ENCODE measurements at regions not wholly inside any gene's neighbourhood (a gene's known extent, or its start where the extent isn't known, plus 50 kb on each side); places are given as distances from the start of the nearest gene placed in this dataset.
A peak's percentile ranks its signal among the peaks of the same experiment; 100 is the strongest.

DNA sequence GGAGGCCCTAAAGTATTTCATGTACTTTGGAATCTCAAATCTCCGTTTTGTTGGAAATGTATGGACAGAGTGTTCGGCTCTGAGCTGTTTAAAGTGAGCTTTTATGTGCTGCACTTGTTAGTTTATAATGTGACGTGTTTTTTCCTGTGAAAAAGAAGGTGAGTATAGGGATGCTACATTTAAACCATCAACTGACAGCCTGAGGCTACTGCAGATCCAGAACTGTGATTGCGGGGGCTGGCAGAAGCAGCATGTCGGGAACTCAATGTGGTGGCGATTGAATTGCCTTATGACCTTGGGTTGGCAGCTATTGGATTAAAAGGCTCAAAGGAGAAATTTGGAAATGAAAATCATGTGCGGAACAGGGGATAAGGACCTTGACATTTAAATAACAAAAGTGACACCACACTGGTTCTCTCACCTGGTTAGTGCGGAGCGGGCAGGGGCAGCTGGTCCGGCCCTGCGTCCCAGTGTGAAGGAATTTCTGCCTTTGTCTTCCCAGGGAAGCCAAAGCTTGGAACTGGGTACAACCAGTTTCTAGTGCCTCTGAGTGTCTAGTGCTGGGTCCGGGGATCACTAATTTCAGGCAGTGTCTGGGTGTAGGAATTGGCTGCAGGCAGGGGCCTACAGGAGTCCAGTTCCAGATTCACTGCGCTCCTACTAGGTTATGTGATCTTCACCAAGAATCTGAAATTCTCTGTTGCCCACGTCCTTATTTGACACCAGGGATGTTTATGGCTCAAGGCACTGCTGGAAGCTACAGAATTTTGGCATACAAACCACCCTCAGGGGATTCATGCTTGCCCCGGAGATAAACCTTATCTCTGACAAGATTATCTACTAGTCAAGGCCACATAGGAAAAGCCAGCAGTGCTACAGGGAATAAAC is 120.7 kb upstream of the ERCC6L2 start:
- H3K9me3 ChIP-seq, result no peaks in the 10 kb centered on the region
- DNase-seq, result no peak
- peak overlapping the region; percentile 45 to 73 for H3K27ac ChIP-seq

DNA sequence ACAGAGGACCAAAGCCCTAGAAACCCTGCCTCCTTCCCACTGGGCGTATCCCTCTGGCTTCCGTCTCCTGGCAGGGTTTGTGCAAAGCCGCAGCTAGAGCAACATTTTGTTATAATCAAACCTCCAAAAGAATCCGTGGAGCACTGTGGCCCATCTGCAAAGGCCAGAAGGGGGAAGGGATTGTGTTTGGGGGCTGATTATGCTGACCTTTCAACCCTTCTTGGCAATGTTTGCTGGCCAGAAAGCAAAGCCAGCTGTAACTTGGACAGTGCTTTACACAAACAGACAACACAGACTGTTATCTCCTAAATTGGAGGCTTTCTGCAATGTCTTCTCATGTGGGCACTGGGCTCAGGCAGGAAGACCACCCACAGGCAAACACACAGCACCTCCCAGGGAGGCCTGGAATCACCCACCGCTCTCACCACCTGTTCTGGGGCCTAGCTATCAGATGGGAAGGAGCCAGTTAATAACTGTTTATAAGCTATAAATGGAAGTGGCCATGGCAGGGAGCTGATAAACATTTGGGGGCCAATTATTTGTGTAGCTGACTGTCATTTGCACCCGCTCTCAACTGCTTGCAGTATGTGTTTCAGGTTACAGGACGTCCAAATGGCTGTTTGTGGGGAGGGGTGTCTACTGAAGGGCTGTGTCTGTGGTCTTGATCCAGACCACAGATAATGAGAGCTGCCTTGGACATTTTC is 121.6 kb upstream of the ERCC6L2 start:
- Histone ChIP-seq H3K36me3 (no peaks in the 10 kb centered on the region), H3K4me3 (no peak overlapping the region), H3K4me1 (peaks cover 0 to 61% (median 43%) of the 10 kb centered on the region in 4 donors), H3K9me3 (no peaks in the 10 kb centered on the region), H3K27ac (peak overlapping the region; percentile 44 to 73), H3K27me3 (no peaks in the 10 kb centered on the region)
- intact Hi-C loops (cut with DNase I; ENCODE audit: low total_unique reads), result no loop called here
- TF ChIP-seq, protein P1, sequence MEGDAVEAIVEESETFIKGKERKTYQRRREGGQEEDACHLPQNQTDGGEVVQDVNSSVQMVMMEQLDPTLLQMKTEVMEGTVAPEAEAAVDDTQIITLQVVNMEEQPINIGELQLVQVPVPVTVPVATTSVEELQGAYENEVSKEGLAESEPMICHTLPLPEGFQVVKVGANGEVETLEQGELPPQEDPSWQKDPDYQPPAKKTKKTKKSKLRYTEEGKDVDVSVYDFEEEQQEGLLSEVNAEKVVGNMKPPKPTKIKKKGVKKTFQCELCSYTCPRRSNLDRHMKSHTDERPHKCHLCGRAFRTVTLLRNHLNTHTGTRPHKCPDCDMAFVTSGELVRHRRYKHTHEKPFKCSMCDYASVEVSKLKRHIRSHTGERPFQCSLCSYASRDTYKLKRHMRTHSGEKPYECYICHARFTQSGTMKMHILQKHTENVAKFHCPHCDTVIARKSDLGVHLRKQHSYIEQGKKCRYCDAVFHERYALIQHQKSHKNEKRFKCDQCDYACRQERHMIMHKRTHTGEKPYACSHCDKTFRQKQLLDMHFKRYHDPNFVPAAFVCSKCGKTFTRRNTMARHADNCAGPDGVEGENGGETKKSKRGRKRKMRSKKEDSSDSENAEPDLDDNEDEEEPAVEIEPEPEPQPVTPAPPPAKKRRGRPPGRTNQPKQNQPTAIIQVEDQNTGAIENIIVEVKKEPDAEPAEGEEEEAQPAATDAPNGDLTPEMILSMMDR (IDR thresholded peaks at IDR 0.05), result no peak
- DNase-seq, result peak in 1 of 2 donors; percentile 69

More for the DNA sequence above, 120.7 kb upstream of the ERCC6L2 start:
- TF ChIP-seq, protein P1 (IDR thresholded peaks at IDR 0.05), result no peak
- Histone ChIP-seq H3K36me3 (no peaks in the 10 kb centered on the region), H3K4me1 (peaks cover 0 to 61% (median 43%) of the 10 kb centered on the region in 4 donors), H3K4me3 (no peak overlapping the region), H3K27me3 (no peaks in the 10 kb centered on the region)
- intact Hi-C loops (cut with DNase I; ENCODE audit: low total_unique reads), result no loop called here

DNA sequence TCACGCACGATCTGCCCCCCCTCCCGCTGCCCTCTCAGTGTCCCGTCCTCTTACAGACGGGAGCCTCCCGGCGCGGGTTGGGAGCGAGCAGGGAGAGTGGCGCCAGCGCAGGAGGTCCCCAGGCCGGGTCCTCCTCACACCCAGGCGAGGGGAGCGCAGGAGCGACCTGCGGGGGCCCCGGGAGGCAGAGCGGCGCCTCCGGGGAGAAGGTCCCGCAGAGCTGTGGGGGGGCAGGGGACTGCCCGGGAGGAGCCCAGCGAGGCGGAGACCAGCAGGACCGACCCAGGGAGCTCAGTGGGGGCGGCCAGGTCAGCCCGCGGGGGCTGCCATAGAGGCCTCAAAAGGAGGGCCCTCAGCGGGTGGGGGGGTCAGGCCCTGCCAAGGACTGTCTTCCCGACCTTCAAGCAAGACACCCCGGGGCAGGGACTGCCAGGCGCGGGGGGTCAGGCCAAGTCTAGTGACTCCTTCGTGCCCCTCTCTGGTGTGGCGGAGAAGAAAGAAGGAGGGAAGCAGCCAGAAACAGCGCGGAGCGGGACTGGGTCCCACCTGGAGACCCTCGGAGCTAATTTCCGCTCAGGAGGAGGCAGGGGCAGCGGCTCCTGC is 123.3 kb upstream of the ERCC6L2 start:
- DNase-seq, result no peak
- Histone ChIP-seq H3K4me3 (peak overlapping the region; percentile 43 to 48), H3K27me3 (no peaks in the 10 kb centered on the region), H3K36me3 (no peaks in the 10 kb centered on the region), H3K27ac (peak overlapping the region; percentile 57 to 73), H3K9me3 (no peaks in the 10 kb centered on the region), H3K4me1 (peaks cover 0 to 53% (median 39%) of the 10 kb centered on the region in 4 donors)
- TF ChIP-seq, protein P1 (IDR thresholded peaks at IDR 0.05), result no peak
- intact Hi-C loops (cut with DNase I; ENCODE audit: low total_unique reads), result no loop called here

DNA sequence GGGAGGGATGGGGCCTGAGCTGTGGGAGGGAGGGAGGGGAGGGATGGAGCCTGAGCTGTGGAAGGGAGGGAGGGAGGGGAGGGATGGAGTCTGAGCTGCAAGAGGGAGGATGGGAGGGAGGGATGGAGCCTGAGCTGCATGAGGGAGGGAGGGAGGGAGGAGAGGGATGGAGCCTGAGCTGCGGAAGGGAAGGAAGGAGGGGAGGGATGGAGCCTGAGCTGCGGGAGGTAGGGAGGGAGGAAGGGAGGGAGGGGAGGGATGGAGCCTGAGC is 124.0 kb upstream of the ERCC6L2 start:
- Histone ChIP-seq H3K27ac (no peak overlapping the region), H3K9me3 (no peaks in the 10 kb centered on the region), H3K4me3 (no peak overlapping the region), H3K36me3 (no peaks in the 10 kb centered on the region), H3K27me3 (no peaks in the 10 kb centered on the region), H3K4me1 (peaks cover 0 to 45% (median 34%) of the 10 kb centered on the region in 4 donors)
- TF ChIP-seq, protein P1 (IDR thresholded peaks at IDR 0.05), result no peak
- intact Hi-C loops (cut with DNase I; ENCODE audit: low total_unique reads), result no loop called here
- DNase-seq, result no peak

DNA sequence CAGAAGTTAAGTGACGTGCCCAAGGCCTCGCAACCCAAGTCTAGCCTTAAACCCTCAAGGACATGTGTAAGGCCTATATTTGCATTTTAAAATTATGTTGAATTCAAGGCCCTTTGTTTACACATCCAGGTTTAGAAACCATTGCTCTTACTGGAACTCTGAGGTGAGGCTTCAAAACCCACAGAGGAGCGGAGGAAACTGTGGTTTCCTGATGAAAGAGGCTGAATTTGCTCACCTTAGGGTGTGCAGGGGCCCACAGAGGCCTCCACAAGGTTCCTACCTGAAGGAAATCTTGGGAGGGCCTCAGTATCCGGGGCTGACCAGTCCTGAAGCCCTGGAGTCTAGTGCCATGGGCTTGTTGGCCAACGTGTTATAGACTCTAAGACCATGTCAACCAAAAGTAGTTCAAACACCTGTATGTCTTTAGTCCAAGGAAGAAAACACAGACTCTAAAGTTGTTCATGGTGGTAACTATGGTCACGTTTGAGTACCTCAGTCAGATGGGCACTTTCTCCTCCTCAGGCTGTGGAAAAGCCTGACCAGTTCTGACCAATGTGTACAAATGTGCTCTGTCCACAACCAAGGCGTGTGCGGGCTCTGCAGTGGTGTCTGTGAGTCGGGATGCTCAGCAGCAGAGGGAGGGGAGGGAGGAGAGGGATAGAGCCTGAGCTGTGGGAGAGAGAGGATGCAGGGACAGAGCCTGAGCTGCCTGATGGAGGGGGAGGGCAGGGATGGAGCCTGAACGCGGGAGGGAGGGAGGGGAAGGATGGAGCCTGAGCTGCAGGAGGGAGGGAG is 124.6 kb upstream of the ERCC6L2 start:
- Histone ChIP-seq H3K36me3 (no peaks in the 10 kb centered on the region), H3K9me3 (no peaks in the 10 kb centered on the region), H3K27ac (no peak overlapping the region), H3K27me3 (no peaks in the 10 kb centered on the region), H3K4me3 (no peak overlapping the region), H3K4me1 (peaks cover 0 to 40% (median 33%) of the 10 kb centered on the region in 4 donors)
- TF ChIP-seq, protein P1 (IDR thresholded peaks at IDR 0.05), result no peak
- intact Hi-C loops (cut with DNase I; ENCODE audit: low total_unique reads), result no loop called here
- no peak for DNase-seq

Data from tibial artery (tissue), 4 donors.